GM12874 (cell line): ENCODE measurements at regions not wholly inside any gene's neighbourhood (a gene's known extent, or its start where the extent isn't known, plus 50 kb on each side); places are given as distances from the start of the nearest gene placed in this dataset.

ENCODE experiments used
- TF ChIP-seq, protein P1 (sequence below): IDR thresholded peaks from 2 replicates; pipeline ENCODE4 v1.5.1; 2011; ENCODE audit warnings: low read depth, mild to moderate bottlenecking, control low read depth, low read length, moderate library complexity; ENCODE audit not compliant: insufficient read depth

DNA sequence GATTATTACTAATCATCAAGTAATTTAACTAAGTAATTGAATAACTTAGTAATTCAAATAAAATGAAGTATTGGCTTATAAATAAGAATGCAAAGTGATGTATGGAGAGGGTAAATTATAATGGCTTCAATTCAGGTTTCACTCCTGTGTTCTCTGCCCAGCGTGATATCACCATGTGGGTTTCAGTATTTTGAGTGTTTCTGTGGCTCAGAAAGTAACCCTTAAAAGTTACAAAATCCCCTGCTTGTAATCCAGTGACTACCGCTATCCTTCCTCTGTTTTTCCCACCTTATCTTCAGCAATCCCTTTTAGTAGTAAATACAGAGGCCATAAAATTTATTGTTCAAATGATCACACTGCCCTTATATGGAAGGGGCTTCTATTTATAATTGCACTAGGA, 316.4 kb upstream of the CFAP20DC start:
- TF ChIP-seq, protein P1, sequence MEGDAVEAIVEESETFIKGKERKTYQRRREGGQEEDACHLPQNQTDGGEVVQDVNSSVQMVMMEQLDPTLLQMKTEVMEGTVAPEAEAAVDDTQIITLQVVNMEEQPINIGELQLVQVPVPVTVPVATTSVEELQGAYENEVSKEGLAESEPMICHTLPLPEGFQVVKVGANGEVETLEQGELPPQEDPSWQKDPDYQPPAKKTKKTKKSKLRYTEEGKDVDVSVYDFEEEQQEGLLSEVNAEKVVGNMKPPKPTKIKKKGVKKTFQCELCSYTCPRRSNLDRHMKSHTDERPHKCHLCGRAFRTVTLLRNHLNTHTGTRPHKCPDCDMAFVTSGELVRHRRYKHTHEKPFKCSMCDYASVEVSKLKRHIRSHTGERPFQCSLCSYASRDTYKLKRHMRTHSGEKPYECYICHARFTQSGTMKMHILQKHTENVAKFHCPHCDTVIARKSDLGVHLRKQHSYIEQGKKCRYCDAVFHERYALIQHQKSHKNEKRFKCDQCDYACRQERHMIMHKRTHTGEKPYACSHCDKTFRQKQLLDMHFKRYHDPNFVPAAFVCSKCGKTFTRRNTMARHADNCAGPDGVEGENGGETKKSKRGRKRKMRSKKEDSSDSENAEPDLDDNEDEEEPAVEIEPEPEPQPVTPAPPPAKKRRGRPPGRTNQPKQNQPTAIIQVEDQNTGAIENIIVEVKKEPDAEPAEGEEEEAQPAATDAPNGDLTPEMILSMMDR = no peak

- TF ChIP-seq, protein P1 = no peak
Measured at GRCh38 chr3:59364496-59364895, 314.7 kb upstream of the CFAP20DC start.

GRCh38 chr3:59341459-59341858, 291.6 kb upstream of the CFAP20DC start:
- TF ChIP-seq, protein P1 = no peak

GRCh38 chr3:59339818-59340217, 290.0 kb upstream of the CFAP20DC start:
- TF ChIP-seq, protein P1 = no peak

DNA sequence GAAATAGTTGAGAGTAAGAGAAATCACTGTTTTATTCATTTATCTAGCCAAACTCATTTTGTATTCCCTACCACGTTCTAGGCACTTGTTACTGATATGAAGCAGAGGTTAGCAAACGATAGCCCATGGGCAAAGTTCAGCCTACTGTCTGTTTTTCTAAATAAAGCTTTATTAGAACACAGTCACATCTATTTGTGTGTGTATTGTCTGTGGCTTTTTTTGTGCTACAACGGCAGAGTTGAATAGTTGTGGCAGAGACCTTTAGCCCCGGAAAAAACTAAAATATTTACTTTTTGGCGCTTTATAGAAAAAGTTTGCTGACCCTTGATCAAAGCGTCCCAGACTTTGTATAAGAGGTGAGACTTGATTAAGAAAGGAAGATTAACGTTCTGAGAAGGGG, 289.1 kb upstream of the CFAP20DC start:
- TF ChIP-seq, protein P1 = no peak

- TF ChIP-seq, protein P1 = no peak
Measured at GRCh38 chr3:59335338-59335737, 285.5 kb upstream of the CFAP20DC start.

DNA sequence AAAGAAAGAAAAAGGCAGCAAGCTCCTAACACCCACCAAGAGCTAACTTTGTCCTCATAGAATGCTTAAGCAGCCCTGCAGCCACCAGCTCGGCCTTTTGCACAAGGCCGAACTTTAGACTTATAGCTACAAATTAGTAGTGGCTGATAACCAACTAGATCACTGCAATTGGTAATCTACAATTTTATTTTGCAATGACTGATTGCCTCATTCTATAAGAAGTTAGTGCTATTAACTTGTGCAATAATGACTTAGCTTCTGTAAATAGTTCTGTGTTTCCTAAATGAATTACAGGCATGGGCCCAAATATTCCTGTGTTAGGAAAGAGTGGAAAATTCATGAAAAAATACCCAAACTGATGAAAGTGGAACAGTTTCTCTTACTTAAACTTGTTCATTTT, 284.8 kb upstream of the CFAP20DC start:
- TF ChIP-seq, protein P1 = no peak

- TF ChIP-seq, protein P1 = no peak
Measured at GRCh38 chr3:59327376-59327808, 277.6 kb upstream of the CFAP20DC start.
